ENCODE measurements at regions not wholly inside any gene's neighbourhood (a gene's known extent, or its start where the extent isn't known, plus 50 kb on each side); places are given as distances from the start of the nearest gene placed in this dataset.

DNA sequence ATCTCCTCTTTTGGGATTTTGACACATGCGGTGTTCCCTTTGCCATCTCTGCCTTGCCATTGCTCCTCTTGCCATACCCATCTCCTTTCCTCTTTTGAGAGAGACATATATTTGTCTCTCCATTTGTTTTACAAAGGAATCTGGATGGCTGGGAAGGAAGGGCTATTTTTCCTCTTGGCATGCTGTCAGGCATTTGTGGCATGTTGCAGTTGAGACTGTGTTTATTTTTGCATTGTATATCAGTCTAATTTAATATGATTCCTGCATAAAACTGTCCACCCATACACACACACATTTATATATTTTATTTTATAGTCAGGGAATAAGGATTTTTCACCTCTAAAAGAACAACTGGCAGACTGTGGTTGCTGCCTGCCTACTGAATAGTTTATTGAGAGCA is 1105.8 kb upstream of the SEMA6A start:
- Histone ChIP-seq H2AK5ac (ENCODE audit: insufficient read length, low read length) (no peak overlapping the region), H3K18ac (ENCODE audit: insufficient read length, low read depth, low read length) (no peak overlapping the region), H4K91ac (ENCODE audit: insufficient read length, low read depth, low read length) (no peak overlapping the region), H3K79me1 (ENCODE audit: insufficient read depth, low read depth, low read length, poor library complexity, severe bottlenecking) (no peaks in the 10 kb centered on the region), H2BK5ac (ENCODE audit: insufficient read length, low read length) (no peak overlapping the region), H3K27ac (ENCODE audit: insufficient read length, low read depth, low read length) (no peak overlapping the region), H3K27me3 (ENCODE audit: insufficient read depth, low read length) (no peaks in the 10 kb centered on the region), H2BK12ac (ENCODE audit: insufficient read length, low read depth, low read length) (no peak overlapping the region), H4K20me1 (ENCODE audit: control insufficient read depth, insufficient read depth, insufficient read length) (no peaks in the 10 kb centered on the region), H3K4me1 (ENCODE audit: insufficient read depth, low read length) (no peaks in the 10 kb centered on the region), H3T11ph (ENCODE audit: low read length) (no peak overlapping the region), H2AFZ (ENCODE audit: low read length) (no peak overlapping the region), H2BK20ac (ENCODE audit: low read depth, low read length, poor library complexity, severe bottlenecking) (no peak overlapping the region), H4K8ac (replicated peaks; ENCODE audit: insufficient read length, low read depth, low read length) (no peak overlapping the region), H4K5ac (ENCODE audit: insufficient read length, low read depth, low read length) (no peak overlapping the region), H3K56ac (ENCODE audit: insufficient read length, low read depth, low read length) (no peak overlapping the region), H3K4me2 (ENCODE audit: insufficient read depth, insufficient read length, low read length) (no peak overlapping the region), H2BK15ac (ENCODE audit: low read depth, low read length) (no peak overlapping the region), H3K79me2 (ENCODE audit: insufficient read depth, low read length) (no peaks in the 10 kb centered on the region), H3K23ac (ENCODE audit: insufficient read length, low read depth, low read length) (no peak overlapping the region), H3K14ac (ENCODE audit: insufficient read depth, low read length) (no peak overlapping the region), H3K9me3 (ENCODE audit: control insufficient read depth, low read depth, low read length) (no peaks in the 10 kb centered on the region), H3K23me2 (ENCODE audit: insufficient read length, low read depth, low read length, poor library complexity, severe bottlenecking) (no peaks in the 10 kb centered on the region), H2BK120ac (ENCODE audit: low read depth, low read length, poor library complexity, severe bottlenecking) (no peak overlapping the region), H3K4ac (ENCODE audit: low read depth, low read length) (no peak overlapping the region), H3K9ac (ENCODE audit: extremely low read depth, insufficient read length, low read length) (no peak overlapping the region)
- no peak for DNase-seq
- Mint-ChIP-seq H3K27ac (no peak overlapping the region), H3K9me3 (peaks cover 0 to 2% of the 10 kb centered on the region in 2 experiments; a peak in 1 of 5 replicates), H3K4me3 (no peak overlapping the region), H3K4me1 (0 out of 4 replicates have a peak, but pooled peaks cover 2 to 3% of the 10 kb centered on the region in 2 experiments), H3K27me3 (ENCODE audit: low read depth) (no peaks in the 10 kb centered on the region), H3K36me3 (ENCODE audit: insufficient read depth in 1 of 3, low read depth in 3 of 3) (peaks cover 0 to 1% (median 0%) of the 10 kb centered on the region in 3 experiments; a peak in 2 of 7 replicates)
- no CpG with 5 or more reads among the region's 1 CpG for WGBS (ENCODE audit: extremely low coverage, insufficient read length, low lambda C conversion rate)
- TF ChIP-seq, protein P1, sequence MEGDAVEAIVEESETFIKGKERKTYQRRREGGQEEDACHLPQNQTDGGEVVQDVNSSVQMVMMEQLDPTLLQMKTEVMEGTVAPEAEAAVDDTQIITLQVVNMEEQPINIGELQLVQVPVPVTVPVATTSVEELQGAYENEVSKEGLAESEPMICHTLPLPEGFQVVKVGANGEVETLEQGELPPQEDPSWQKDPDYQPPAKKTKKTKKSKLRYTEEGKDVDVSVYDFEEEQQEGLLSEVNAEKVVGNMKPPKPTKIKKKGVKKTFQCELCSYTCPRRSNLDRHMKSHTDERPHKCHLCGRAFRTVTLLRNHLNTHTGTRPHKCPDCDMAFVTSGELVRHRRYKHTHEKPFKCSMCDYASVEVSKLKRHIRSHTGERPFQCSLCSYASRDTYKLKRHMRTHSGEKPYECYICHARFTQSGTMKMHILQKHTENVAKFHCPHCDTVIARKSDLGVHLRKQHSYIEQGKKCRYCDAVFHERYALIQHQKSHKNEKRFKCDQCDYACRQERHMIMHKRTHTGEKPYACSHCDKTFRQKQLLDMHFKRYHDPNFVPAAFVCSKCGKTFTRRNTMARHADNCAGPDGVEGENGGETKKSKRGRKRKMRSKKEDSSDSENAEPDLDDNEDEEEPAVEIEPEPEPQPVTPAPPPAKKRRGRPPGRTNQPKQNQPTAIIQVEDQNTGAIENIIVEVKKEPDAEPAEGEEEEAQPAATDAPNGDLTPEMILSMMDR (conservative IDR thresholded peaks at IDR 0.05) = no peak
